IgD-negative memory B cell (primary cell): ENCODE measurements at regions not wholly inside any gene's neighbourhood (a gene's known extent, or its start where the extent isn't known, plus 50 kb on each side); places are given as distances from the start of the nearest gene placed in this dataset.

ENCODE experiments used
- H3K27ac Mint-ChIP-seq, 3 donors: one replicate each; pipeline ENCODE4 v1.8.0; 2020 to 2022; ENCODE audit warnings: mild to moderate bottlenecking in 3 of 3, mixed read lengths in 3 of 3, moderate library complexity in 1 of 3
- H3K27me3 Mint-ChIP-seq: one replicate; pipeline ENCODE4 v1.8.0; 2021; ENCODE audit warnings: mixed read lengths
- H3K36me3 Mint-ChIP-seq: one replicate; pipeline ENCODE4 v1.8.0; 2020; ENCODE audit warnings: mild to moderate bottlenecking, mixed read lengths
- H3K4me1 Mint-ChIP-seq, 3 donors: one replicate each; pipeline ENCODE4 v1.8.0; 2020 to 2022; ENCODE audit warnings: mixed read lengths in 3 of 3, mild to moderate bottlenecking in 1 of 3
- H3K4me3 Mint-ChIP-seq, 4 donors: one replicate each; pipeline ENCODE4 v1.8.0; 2020 to 2022; ENCODE audit warnings: mild to moderate bottlenecking in 4 of 4, mixed read lengths in 4 of 4, moderate library complexity in 3 of 4
- H3K9me3 Mint-ChIP-seq, 3 donors: one replicate each; pipeline ENCODE4 v1.8.0; 2020 to 2021; ENCODE audit warnings: mixed read lengths in 3 of 3, mild to moderate bottlenecking in 1 of 3

DNA sequence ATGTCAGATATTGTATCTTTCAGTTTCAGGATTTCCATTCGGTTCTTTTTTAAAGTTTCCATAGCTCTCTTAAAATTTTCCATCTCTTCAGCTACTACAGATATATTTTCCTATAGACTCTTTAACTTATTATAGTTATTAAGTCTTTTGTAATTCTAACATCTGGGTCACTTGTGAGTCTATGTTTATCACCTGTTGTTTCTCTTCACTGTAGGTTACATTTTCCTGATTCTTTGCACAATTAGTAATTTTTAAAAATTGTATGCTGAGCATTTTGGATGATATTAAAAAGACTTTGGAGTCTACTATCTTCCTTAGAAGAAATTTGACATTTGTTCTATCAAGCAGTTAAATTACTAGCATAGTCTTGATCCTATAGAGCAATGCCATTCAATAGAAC is 140.7 kb downstream of the QRSL1 start:
- H3K4me1 Mint-ChIP-seq, result peaks cover 2 to 6% (median 3%) of the 10 kb centered on the region in 3 donors
- H3K36me3 Mint-ChIP-seq, result no peaks in the 10 kb centered on the region
- no peaks in the 10 kb centered on the region for H3K27me3 Mint-ChIP-seq
- peaks cover 0 to 16% (median 12%) of the 10 kb centered on the region in 3 donors for H3K9me3 Mint-ChIP-seq
- H3K27ac Mint-ChIP-seq, result no peak overlapping the region
- no peak overlapping the region for H3K4me3 Mint-ChIP-seq

DNA sequence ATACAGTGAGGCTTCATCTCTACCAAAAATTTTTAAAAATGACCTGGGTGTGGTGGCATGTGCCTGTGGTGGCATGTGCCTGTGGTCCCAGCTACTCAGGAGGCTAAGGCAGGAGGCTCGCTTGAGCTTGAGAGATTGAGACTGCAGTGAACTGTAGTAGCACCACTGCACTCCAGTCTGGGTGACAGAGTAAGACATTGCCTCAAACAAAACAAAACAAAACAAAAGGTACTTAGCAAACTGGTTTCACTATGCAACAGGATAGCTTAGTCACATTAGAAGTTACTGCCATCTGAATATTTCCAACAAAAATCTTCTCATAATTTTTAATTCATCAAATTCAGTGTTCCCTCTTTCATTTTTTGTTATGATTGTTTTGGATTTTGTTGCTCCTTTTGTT is 137.9 kb downstream of the QRSL1 start:
- Mint-ChIP-seq H3K4me1 (peaks cover 0 to 3% (median 0%) of the 10 kb centered on the region in 3 donors), H3K27ac (no peak overlapping the region), H3K36me3 (no peaks in the 10 kb centered on the region), H3K9me3 (peaks cover 0 to 16% (median 12%) of the 10 kb centered on the region in 3 donors), H3K27me3 (no peaks in the 10 kb centered on the region), H3K4me3 (no peak overlapping the region)

DNA sequence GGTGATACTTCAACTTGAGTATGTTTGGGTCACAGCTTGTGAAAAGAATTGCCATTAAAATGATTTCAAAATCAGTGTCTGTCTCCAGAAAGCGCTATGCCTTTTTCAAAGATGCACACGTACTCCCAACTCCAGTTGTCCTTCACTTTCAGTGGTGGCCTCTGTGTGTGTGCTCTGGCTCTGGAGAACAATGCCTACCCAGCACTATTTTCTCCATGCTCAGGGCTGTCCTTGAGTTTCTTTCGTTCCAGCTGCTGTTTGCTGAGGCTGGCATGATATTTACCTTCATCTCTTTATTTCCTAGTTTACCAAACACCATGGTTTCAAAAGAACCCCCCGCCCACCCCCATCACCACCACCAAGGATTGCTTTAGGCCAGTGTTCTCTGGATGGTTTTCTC is 136.8 kb downstream of the QRSL1 start:
- H3K36me3 Mint-ChIP-seq, result peaks cover 1% of the 10 kb centered on the region
- H3K27ac Mint-ChIP-seq, result no peak overlapping the region
- H3K4me1 Mint-ChIP-seq, result peaks cover 0 to 3% (median 0%) of the 10 kb centered on the region in 3 donors
- no peaks in the 10 kb centered on the region for H3K27me3 Mint-ChIP-seq
- no peak overlapping the region for H3K4me3 Mint-ChIP-seq
- peaks cover 4 to 15% (median 6%) of the 10 kb centered on the region in 3 donors for H3K9me3 Mint-ChIP-seq

DNA sequence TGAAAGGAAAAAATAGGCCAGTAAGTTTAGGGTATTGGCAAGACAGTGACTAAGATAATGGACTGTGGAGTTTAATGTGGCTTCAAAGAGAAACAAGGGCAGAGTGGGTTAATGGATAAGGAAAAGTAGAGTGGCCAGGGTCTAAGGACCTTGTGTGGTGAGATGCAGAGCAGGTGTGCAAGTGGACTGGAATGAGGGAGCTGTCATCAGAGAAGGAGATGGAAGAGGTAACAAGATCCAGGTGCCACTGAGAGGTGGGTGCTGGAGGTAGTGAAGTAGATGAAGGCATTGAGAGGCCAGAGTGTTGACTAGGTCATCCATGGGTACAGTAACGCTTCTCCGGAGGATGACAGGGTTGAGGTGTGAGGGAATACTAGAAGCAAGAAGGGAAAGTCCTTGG is 136.1 kb downstream of the QRSL1 start:
- Mint-ChIP-seq H3K36me3 (peaks cover 3% of the 10 kb centered on the region), H3K27ac (no peak overlapping the region), H3K27me3 (no peaks in the 10 kb centered on the region)

DNA sequence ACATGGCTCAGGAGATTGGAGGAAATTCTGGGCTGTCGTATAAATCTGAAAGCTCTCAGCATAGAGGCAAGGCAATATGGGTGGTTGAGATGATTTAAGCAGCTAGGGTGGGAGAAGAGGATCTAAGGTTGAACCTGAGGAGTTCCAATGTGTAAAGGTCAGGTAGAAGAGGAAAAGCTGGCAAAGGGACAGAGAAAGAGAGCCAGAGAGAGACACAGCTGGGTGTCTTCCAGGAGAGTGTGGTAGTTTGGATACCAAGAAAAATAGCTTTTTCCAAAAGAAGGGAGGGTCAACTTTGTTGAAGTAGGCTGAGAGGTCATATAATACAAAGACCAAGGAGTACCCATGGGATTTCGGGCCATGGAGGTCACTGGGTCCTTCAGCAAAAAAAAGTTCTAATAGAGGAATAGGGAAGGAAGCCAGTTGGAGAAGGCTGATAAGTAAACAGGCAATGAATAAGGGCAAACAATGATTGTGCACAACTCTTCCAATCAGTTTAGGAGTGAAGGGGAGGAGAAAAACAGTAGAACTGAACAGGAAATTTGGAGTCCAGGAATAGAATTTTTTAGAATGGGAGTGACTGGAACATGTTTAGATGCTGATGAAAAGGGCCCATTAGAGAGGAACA is 135.1 kb downstream of the QRSL1 start:
- Mint-ChIP-seq H3K4me3 (no peak overlapping the region), H3K36me3 (peaks cover 3% of the 10 kb centered on the region), H3K4me1 (peaks cover 0 to 3% (median 0%) of the 10 kb centered on the region in 3 donors)

More for the DNA sequence above, 136.1 kb downstream of the QRSL1 start:
- peaks cover 1 to 8% (median 5%) of the 10 kb centered on the region in 3 donors for H3K9me3 Mint-ChIP-seq
- H3K4me1 Mint-ChIP-seq, result peaks cover 0 to 3% (median 0%) of the 10 kb centered on the region in 3 donors
- H3K4me3 Mint-ChIP-seq, result no peak overlapping the region

DNA sequence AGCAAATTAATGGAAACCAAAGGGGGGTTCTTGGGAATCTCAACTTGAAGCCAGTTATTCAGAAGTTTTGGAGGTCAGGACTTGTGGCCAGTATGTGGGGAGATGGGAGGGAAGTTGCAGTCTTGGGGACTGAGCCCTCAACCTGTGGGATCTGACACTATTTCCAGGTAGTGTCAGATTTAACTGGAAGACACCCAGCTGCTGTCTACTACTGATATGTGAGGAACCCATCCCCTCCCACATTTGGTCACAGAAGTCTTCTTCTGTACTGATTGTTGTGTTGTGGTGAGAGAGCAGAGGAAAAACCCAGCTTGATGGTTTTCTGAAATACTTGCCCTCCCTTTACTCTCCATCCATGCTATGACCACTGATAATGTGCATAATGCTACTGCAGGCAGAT is 134.0 kb downstream of the QRSL1 start:
- Mint-ChIP-seq H3K27ac (no peak overlapping the region), H3K4me3 (no peak overlapping the region), H3K27me3 (no peaks in the 10 kb centered on the region), H3K9me3 (peaks cover 5 to 9% (median 7%) of the 10 kb centered on the region in 3 donors), H3K36me3 (peaks cover 3% of the 10 kb centered on the region), H3K4me1 (peaks cover 0 to 3% (median 2%) of the 10 kb centered on the region in 3 donors)

More for the DNA sequence above, 135.1 kb downstream of the QRSL1 start:
- Mint-ChIP-seq H3K9me3 (peaks cover 5 to 13% (median 7%) of the 10 kb centered on the region in 3 donors), H3K27me3 (no peaks in the 10 kb centered on the region), H3K27ac (no peak overlapping the region)

DNA sequence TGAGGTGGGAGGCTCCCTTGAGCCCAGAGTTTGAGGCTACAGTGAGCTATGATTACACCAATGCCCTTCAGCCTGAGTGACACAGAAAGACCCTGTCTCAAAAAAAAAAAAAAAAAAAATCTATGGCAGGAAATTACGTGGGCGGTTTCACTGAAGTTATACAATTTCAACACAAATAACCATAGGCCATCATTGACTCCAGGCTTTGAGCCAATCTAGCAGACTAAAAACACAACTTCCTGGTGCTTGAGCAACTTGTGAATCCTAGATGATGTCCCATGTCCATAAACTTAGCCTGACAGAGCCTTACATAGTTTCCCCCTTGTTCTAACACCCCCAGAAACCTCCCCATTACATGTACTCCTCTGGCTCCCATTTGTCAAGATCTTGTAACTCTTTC is 131.8 kb downstream of the QRSL1 start:
- Mint-ChIP-seq H3K9me3 (peaks cover 5 to 9% (median 7%) of the 10 kb centered on the region in 3 donors), H3K4me3 (no peak overlapping the region), H3K27me3 (no peaks in the 10 kb centered on the region), H3K36me3 (peaks cover 3% of the 10 kb centered on the region), H3K27ac (no peak overlapping the region), H3K4me1 (peaks cover 0 to 2% (median 2%) of the 10 kb centered on the region in 3 donors)

DNA sequence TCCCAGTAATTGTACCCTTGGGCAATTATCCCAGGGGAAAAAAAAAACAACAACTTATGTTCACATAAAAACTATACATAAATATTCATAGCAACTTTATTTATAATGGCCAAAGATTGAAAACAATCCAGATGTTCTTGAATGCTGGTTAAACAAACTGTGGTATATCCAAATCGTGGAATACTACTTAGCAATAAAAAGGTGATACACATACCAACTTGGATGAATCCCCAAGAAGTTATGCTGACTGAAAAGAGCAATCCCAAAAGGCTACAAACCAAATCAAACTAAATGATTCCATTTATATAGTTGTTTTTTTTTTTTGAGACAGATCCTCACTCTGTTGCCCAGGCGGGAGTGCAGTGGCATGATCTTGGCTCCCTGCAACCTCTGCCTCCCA is 129.7 kb downstream of the QRSL1 start:
- Mint-ChIP-seq H3K27me3 (no peaks in the 10 kb centered on the region), H3K4me1 (peaks cover 0 to 3% (median 2%) of the 10 kb centered on the region in 3 donors), H3K36me3 (peaks cover 3% of the 10 kb centered on the region), H3K27ac (no peak overlapping the region), H3K9me3 (peaks cover 5 to 9% (median 7%) of the 10 kb centered on the region in 3 donors), H3K4me3 (no peak overlapping the region)

DNA sequence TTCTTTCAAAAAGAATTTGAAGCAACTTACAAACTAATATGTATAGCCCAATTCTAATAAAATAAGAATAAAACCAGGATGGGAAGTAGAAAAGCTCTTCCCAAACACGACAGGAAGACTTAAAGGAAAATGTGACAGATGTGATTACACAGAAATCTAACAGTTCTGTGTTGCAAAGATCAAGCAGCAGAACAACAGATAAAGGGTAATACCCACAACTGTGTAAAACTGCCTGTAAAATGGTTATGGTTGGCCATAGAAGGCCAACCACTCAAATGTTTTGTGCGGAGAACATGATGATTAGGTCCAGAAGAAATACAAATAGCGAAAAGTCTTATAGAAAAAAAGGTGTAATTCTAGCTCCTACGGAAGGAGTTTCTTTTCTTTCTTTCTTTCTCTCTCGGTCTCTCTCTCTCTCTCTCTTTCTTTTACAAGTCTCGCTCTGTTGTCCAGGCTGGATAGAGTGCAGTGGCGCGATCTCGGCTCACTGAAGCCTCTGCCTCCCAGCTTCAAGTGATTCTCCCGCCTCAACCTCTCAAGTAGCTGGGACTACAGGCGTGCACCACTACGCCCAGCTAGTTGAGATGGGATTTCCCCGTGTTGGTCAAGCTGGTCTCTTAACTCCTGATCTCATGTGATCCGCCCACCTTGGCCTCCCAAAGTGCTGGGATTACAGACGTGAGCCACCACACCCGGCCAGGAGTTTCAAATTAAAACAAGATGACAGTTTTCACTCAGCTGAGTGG is 128.5 kb downstream of the QRSL1 start:
- peak overlapping the region in 1 of 3 donors; percentile 47 for H3K27ac Mint-ChIP-seq
- peaks cover 3% of the 10 kb centered on the region for H3K36me3 Mint-ChIP-seq
- no peaks in the 10 kb centered on the region for H3K27me3 Mint-ChIP-seq
- H3K9me3 Mint-ChIP-seq, result peaks cover 5 to 9% (median 7%) of the 10 kb centered on the region in 3 donors
- H3K4me1 Mint-ChIP-seq, result peaks cover under 1 to 3% (median 2%) of the 10 kb centered on the region in 3 donors
- H3K4me3 Mint-ChIP-seq, result no peak overlapping the region

DNA sequence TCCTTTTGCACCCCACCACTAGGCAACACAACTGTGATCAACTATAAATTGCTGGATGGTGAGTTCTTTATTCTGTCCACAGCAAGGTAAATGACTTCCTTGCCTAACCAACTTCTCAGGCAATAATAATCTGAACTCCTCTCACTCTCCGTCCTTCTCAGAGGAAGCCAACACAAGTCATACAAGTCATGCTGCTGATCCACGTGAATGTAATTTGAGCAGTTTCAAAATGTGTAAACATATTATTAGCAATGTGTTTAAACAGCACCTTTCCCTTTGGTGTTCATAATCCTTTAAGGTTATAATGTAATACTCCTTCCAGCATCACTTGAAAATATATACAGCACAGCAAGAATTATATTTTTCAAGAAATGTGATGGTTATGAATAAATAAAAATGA is 127.9 kb downstream of the QRSL1 start:
- Mint-ChIP-seq H3K4me1 (peaks cover 2 to 5% (median 5%) of the 10 kb centered on the region in 3 donors), H3K27me3 (no peaks in the 10 kb centered on the region), H3K9me3 (peaks cover 5 to 9% (median 7%) of the 10 kb centered on the region in 3 donors), H3K36me3 (peaks cover 3% of the 10 kb centered on the region), H3K27ac (no peak overlapping the region), H3K4me3 (no peak overlapping the region)

DNA sequence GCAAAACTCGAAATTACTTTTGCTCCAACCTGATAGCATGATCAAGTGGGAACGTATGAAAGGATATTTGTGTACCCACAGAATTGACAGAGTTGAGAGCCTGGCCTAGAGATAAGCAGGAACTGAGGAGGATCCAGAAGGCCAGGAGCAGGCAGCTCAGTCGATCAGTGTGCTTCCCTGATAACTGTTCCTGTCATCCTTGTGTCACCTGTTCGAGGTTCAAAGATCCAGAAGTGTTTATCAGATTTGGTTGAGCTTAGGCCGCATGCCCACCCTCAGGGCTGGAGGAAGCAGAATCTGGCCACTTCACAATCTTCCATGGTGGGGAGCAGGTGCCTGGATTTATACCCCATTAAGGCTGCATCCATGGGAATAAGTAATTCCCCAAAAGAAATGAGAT is 124.8 kb downstream of the QRSL1 start:
- Mint-ChIP-seq H3K4me3 (no peak overlapping the region), H3K27ac (no peak overlapping the region), H3K36me3 (no peaks in the 10 kb centered on the region), H3K4me1 (peaks cover 5% of the 10 kb centered on the region in 3 donors), H3K9me3 (no peaks in the 10 kb centered on the region), H3K27me3 (no peaks in the 10 kb centered on the region)

DNA sequence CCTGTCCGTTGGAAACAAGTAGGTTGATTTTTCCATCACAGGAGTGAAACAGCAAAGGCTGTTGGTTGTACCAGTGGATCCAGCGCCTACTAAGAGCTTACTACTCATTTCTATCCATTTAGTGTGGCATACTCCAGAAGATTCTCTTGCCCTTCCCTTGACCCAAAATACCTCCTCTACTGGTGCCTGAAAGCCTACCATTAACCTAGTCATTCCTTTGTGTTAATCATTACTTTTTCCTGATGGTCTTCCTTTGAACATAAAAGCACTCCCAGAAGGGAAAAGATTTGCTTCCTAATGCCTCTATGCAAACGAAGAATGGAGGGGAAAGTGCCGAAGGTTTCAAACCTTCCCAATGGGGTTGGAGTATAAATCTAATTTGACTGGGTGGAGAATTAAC is 123.3 kb downstream of the QRSL1 start:
- Mint-ChIP-seq H3K27me3 (no peaks in the 10 kb centered on the region), H3K9me3 (no peaks in the 10 kb centered on the region), H3K36me3 (peaks cover 6% of the 10 kb centered on the region)

DNA sequence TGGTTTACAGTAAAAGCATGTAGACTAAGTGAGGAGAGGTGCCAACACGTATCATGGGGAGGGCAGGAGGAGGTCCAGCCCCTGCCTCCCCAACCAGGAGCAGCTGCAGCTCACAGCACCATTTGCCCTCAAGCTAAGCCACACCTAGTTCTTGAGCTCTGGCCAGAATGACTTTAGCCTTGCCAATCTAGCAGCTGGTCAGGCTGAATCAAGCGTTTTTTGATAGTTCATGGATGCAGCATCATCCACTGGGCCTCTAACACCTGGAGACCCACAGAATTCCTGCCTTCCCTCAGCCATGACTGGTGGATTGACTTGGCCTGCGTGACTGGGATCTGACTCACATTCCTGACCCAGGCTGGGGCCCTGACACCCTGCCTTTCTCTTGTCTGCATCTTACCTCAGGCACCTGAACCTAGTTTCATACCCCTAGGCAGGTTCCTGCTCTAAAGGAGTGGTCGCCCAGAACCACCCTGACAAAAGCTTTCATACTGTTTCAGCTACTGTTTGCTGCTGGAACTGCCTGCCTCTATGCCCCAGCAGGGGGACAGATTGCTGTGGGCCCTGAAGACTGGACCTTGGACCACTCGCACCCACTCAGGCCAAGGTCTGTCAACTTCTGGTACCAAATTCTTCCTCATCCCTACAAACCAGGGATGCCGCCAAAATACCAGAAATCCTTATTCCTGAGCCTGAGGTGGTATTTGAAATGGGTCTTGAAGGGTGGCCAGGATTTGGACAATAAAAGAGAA is 122.3 kb downstream of the QRSL1 start:
- Mint-ChIP-seq H3K27ac (no peak overlapping the region), H3K9me3 (no peaks in the 10 kb centered on the region), H3K36me3 (peaks cover 6% of the 10 kb centered on the region), H3K4me3 (no peak overlapping the region), H3K27me3 (no peaks in the 10 kb centered on the region), H3K4me1 (peaks cover 5 to 9% (median 8%) of the 10 kb centered on the region in 3 donors)

More for the DNA sequence above, 123.3 kb downstream of the QRSL1 start:
- H3K27ac Mint-ChIP-seq, result no peak overlapping the region
- no peak overlapping the region for H3K4me3 Mint-ChIP-seq
- peaks cover 5 to 8% (median 7%) of the 10 kb centered on the region in 3 donors for H3K4me1 Mint-ChIP-seq

DNA sequence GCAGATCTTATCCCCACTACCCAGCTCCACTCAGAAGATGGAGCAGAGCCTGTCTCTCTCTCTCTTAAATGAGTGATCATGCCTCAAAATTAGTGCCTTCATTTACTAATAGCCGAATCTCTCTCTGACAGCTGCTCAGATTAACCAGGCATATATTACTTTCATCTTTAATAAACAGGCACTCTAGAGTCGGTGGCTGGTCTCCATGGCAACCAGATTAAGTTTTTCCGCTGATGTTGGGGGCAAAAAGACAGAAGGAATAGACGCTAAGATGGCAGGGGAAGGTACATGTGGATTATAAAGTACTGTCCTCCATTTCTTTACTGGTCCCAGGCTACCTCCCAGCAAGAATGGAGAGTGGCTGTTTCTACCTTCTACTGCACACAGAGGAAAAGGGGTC is 121.6 kb downstream of the QRSL1 start:
- H3K4me1 Mint-ChIP-seq, result peaks cover 5 to 9% (median 9%) of the 10 kb centered on the region in 3 donors
- no peaks in the 10 kb centered on the region for H3K9me3 Mint-ChIP-seq
- no peak overlapping the region for H3K27ac Mint-ChIP-seq
- no peak overlapping the region for H3K4me3 Mint-ChIP-seq
- peaks cover 6% of the 10 kb centered on the region for H3K36me3 Mint-ChIP-seq
- no peaks in the 10 kb centered on the region for H3K27me3 Mint-ChIP-seq
